NB4 (cell line): ENCODE measurements at regions not wholly inside any gene's neighbourhood (a gene's known extent, or its start where the extent isn't known, plus 50 kb on each side); places are given as distances from the start of the nearest gene placed in this dataset.

Experiments used
- DNase-seq: peaks from one replicate; pipeline ENCODE4 v3.0.0; 2010; ENCODE audit warnings: low read depth
- H3K4me3 ChIP-seq: one replicate; pipeline ENCODE4 v1.5.1; 2011; ENCODE audit warnings: mild to moderate bottlenecking, low read depth, low read length, moderate library complexity
- CTCF ChIP-seq: IDR thresholded peaks from one replicate; pipeline ENCODE4 v1.5.1; 2012; ENCODE audit warnings: low read depth, low read length
- MAX ChIP-seq: IDR thresholded peaks from 2 replicates; pipeline ENCODE4 v1.6.1; 2011; ENCODE audit warnings: low read depth, low read length
- MYC ChIP-seq: IDR thresholded peaks from 2 replicates; pipeline ENCODE4 v1.6.1; 2011; ENCODE audit warnings: low read depth, low read length
- POLR2A ChIP-seq: IDR thresholded peaks from 2 replicates; pipeline ENCODE4 v1.6.1; 2011; ENCODE audit warnings: mild to moderate bottlenecking; ENCODE audit not compliant: insufficient read length; ENCODE audit errors: extremely low read depth

GRCh38 chr2:136182315-136182714 is 64.4 kb upstream of the CXCR4 start:
- TF ChIP-seq CTCF, result no peak
- TF ChIP-seq MAX, result no peak
- TF ChIP-seq MYC, result no peak
- no peak for TF ChIP-seq POLR2A
- no peak for DNase-seq
- no peak overlapping the region for H3K4me3 ChIP-seq

GRCh38 chr2:136179602-136179975 is 61.6 kb upstream of the CXCR4 start:
- H3K4me3 ChIP-seq, result no peak overlapping the region
- DNase-seq, result no peak
- TF ChIP-seq MAX, result no peak
- TF ChIP-seq CTCF, result no peak
- no peak for TF ChIP-seq POLR2A
- no peak for TF ChIP-seq MYC

GRCh38 chr2:136178941-136179601 is 61.1 kb upstream of the CXCR4 start:
- no peak for TF ChIP-seq MAX
- no peak for TF ChIP-seq CTCF
- no peak for TF ChIP-seq POLR2A
- no peak for TF ChIP-seq MYC
- H3K4me3 ChIP-seq, result no peak overlapping the region
- DNase-seq, result no peak

GRCh38 chr2:136175868-136176267 is 57.9 kb upstream of the CXCR4 start:
- TF ChIP-seq MAX (no peak), POLR2A (no peak), MYC (no peak), CTCF (no peak)
- DNase-seq, result no peak
- no peak overlapping the region for H3K4me3 ChIP-seq

- TF ChIP-seq CTCF, result no peak
- no peak for TF ChIP-seq POLR2A
- no peak for TF ChIP-seq MAX
- TF ChIP-seq MYC, result no peak
- no peak for DNase-seq
- no peak overlapping the region for H3K4me3 ChIP-seq
Measured at GRCh38 chr2:136175466-136175865, 57.5 kb upstream of the CXCR4 start.

GRCh38 chr2:136173126-136173525 is 55.2 kb upstream of the CXCR4 start:
- H3K4me3 ChIP-seq, result no peak overlapping the region
- no peak for TF ChIP-seq MAX
- TF ChIP-seq MYC, result no peak
- TF ChIP-seq CTCF, result no peak
- no peak for TF ChIP-seq POLR2A
- peak; percentile 34 for DNase-seq
